OCI-LY7 (cell line): ENCODE measurements at regions not wholly inside any gene's neighbourhood (a gene's known extent, or its start where the extent isn't known, plus 50 kb on each side); places are given as distances from the start of the nearest gene placed in this dataset.

ENCODE experiments used
- BruUV-seq: library from RNA; stranded (reverse); fragments of 400-500 nt; replicated peaks from 2 replicates; lab custom pipeline; 2021; lab: Mats Ljungman, UMichigan
- CTCF ChIA-PET: fragments of 300-600 bp; sonication (Branson Sonifier 250); formaldehyde crosslinking; loops from one replicate; lab custom pipeline; 2022; ENCODE audit warnings: antibody characterized with exemption; ENCODE audit not compliant: unreplicated experiment; lab: Charles Lee
- POLR2A ChIA-PET: fragments of 300-600 bp; sonication (Branson Sonifier 250); formaldehyde crosslinking; loops from one replicate; lab custom pipeline; 2022; ENCODE audit warnings: antibody characterized with exemption; lab: Charles Lee
- DNase-seq: peaks from one replicate; pipeline ENCODE4 v3.0.0-alpha.2; 2015; ENCODE audit warnings: low spot score
- H2AFZ ChIP-seq: fragments of 200-600 bp; sonication (generic), shearing (Covaris generic); 2 replicates; pipeline ENCODE4 v1.6.1; 2014; ENCODE audit warnings: mild to moderate bottlenecking, antibody characterized with exemption, low read length, moderate library complexity
- H3K27ac ChIP-seq: fragments of 200-600 bp; sonication (generic); 2 replicates; pipeline ENCODE4 v1.5.1; 2014; ENCODE audit warnings: mixed run types, low read depth, mild to moderate bottlenecking, moderate library complexity, low read length, inconsistent platforms; ENCODE audit not compliant: poor library complexity, severe bottlenecking
- H3K36me3 ChIP-seq: fragments of 200-600 bp; sonication (generic); 2 replicates; pipeline ENCODE4 v1.6.1; 2014; ENCODE audit warnings: mild to moderate bottlenecking, antibody characterized with exemption, low read length, moderate library complexity, mixed read lengths; ENCODE audit not compliant: insufficient read depth
- H3K4me1 ChIP-seq: fragments of 200-600 bp; sonication (generic); 2 replicates; pipeline ENCODE4 v1.5.1; 2014; ENCODE audit warnings: mild to moderate bottlenecking, low read length; ENCODE audit not compliant: insufficient read depth, poor library complexity, severe bottlenecking
- H3K4me2 ChIP-seq: fragments of 200-600 bp; sonication (generic); 2 replicates; pipeline ENCODE4 v1.6.1; 2014; ENCODE audit warnings: mild to moderate bottlenecking, low read length
- H3K4me3 ChIP-seq: fragments of 200-600 bp; sonication (generic); 2 replicates; pipeline ENCODE4 v1.5.1; 2014; ENCODE audit warnings: mild to moderate bottlenecking, low read depth, low read length; ENCODE audit not compliant: poor library complexity, severe bottlenecking
- H3K79me2 ChIP-seq: fragments of 200-600 bp; sonication (generic); 2 replicates; pipeline ENCODE4 v1.6.1; 2016; ENCODE audit warnings: low read depth, mild to moderate bottlenecking, low read length, moderate library complexity, mixed read lengths; ENCODE audit not compliant: insufficient read depth
- H3K9me2 ChIP-seq: fragments of 200-600 bp; sonication (generic); 2 replicates; pipeline ENCODE4 v1.6.1; 2016; ENCODE audit warnings: mild to moderate bottlenecking, low read length, mixed read lengths; ENCODE audit not compliant: insufficient read depth
- H3K9me3 ChIP-seq: fragments of 200-600 bp; sonication (generic); 2 replicates; pipeline ENCODE4 v1.6.1; 2014; ENCODE audit warnings: mild to moderate bottlenecking, mixed run types, low read length, mixed read lengths
- H4K20me1 ChIP-seq: fragments of 200-600 bp; sonication (generic); 2 replicates; pipeline ENCODE4 v1.6.1; 2014; ENCODE audit warnings: mild to moderate bottlenecking, antibody characterized with exemption, low read length, moderate library complexity, mixed read lengths; ENCODE audit not compliant: insufficient read depth
- EZH2phosphoT487 ChIP-seq: fragments of 200-600 bp; sonication (generic); IDR thresholded peaks from 2 replicates; pipeline ENCODE4 v1.6.1; 2018; ENCODE audit warnings: low read depth, borderline replicate concordance, mild to moderate bottlenecking, mixed run types, antibody characterized with exemption, low read length, moderate library complexity, mixed read lengths
- intact Hi-C: fragments of 100-400 bp; cut with micrococcal nuclease; formaldehyde crosslinking; loops from one replicate; pipeline ENCODE4 v1.10.0; 2022; ENCODE audit not compliant: unreplicated experiment
- TF ChIP-seq, protein P1 (sequence below): fragments of 200-600 bp; sonication (generic); conservative IDR thresholded peaks from 2 replicates; pipeline ENCODE4 v1.5.1; 2014; ENCODE audit warnings: mild to moderate bottlenecking, antibody characterized with exemption, low read length, moderate library complexity, mixed read lengths

DNA sequence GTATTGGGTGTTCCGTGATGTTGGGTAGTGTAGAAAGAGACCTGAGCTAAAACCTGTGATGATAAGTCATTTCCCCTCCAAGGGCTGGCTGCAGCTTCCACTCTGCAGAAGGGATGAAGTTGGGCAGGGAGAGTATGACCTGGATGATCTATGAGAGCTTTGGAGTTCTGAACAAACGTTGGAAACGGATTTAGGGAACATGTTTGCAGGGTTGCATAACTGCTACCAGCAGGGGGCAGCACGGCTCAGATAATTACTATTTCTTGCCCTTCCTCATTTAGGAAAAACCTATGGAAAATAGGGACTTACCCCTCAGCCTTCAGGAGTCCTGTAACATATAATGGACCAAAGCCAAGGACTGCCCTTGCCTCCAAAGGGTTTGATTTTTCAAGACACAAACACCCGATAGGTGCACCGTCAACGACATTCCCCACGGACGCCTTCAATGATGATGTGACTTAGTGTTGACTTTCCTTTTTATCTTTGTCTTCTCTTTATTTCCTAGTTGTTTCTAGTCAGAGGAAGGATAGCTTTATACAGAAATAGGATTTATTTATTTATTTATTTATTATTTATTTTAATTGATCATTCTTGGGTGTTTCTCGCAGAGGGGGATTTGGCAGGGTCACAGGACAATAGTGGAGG is 164.9 kb upstream of the SASH1 start:
- intact Hi-C loops = loop anchor here (2.0 kb wide), 2 partner anchors 287 to 351 kb away; no protein-coding TSS in a partner anchor
- no peaks in the 10 kb centered on the region for H4K20me1 ChIP-seq
- H3K4me2 ChIP-seq = no peak overlapping the region
- H3K27ac ChIP-seq = no peak overlapping the region
- DNase-seq = peak; percentile 6
- BruUV-seq = no TSS peak
- H3K79me2 ChIP-seq = no peaks in the 10 kb centered on the region
- POLR2A ChIA-PET = interaction anchor here (0.5 to 0.6 kb wide), 2 partner anchors 83 to 293 kb away, joined by 3 read pairs; no protein-coding TSS in a partner anchor
- H3K9me2 ChIP-seq = no peaks in the 10 kb centered on the region
- no peak overlapping the region for H3K4me3 ChIP-seq
- no peaks in the 10 kb centered on the region for H3K4me1 ChIP-seq
- no peaks in the 10 kb centered on the region for H3K36me3 ChIP-seq
- CTCF ChIA-PET = interaction anchor here (0.5 kb wide), 1 partner anchor 88 kb away, joined by 5 read pairs; no protein-coding TSS in a partner anchor
- TF ChIP-seq, protein P1, sequence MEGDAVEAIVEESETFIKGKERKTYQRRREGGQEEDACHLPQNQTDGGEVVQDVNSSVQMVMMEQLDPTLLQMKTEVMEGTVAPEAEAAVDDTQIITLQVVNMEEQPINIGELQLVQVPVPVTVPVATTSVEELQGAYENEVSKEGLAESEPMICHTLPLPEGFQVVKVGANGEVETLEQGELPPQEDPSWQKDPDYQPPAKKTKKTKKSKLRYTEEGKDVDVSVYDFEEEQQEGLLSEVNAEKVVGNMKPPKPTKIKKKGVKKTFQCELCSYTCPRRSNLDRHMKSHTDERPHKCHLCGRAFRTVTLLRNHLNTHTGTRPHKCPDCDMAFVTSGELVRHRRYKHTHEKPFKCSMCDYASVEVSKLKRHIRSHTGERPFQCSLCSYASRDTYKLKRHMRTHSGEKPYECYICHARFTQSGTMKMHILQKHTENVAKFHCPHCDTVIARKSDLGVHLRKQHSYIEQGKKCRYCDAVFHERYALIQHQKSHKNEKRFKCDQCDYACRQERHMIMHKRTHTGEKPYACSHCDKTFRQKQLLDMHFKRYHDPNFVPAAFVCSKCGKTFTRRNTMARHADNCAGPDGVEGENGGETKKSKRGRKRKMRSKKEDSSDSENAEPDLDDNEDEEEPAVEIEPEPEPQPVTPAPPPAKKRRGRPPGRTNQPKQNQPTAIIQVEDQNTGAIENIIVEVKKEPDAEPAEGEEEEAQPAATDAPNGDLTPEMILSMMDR = peak; percentile 76
- TF ChIP-seq EZH2phosphoT487 = no peak
- H2AFZ ChIP-seq = no peak overlapping the region
- H3K9me3 ChIP-seq = no peaks in the 10 kb centered on the region

DNA sequence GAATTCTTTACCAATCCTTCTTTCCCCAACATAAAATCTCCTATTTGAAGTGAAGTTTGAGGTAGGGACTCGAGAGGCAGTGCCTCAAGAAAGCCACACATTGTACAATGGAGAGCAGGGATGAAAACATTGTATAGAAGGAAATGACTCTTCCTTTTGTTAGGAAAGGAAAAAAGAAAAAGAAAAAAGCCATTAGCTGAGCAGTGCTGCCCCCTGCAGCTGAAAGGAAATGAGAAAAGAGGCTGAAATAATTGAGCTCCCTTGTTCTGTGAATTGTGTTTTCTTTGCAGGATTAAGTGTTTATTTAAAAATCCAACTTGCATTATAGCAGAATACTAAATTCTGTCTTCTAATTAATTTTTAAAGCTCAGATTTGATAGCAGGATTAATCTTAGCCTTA is 162.9 kb upstream of the SASH1 start:
- CTCF ChIA-PET = no interaction called here
- no peaks in the 10 kb centered on the region for H3K79me2 ChIP-seq
- POLR2A ChIA-PET = no interaction called here
- intact Hi-C loops = no loop called here
- H3K4me1 ChIP-seq = no peaks in the 10 kb centered on the region
- H4K20me1 ChIP-seq = no peaks in the 10 kb centered on the region
- no peak overlapping the region for H2AFZ ChIP-seq
- H3K4me2 ChIP-seq = no peak overlapping the region
- H3K9me3 ChIP-seq = no peaks in the 10 kb centered on the region
- no peak overlapping the region for H3K4me3 ChIP-seq
- no peaks in the 10 kb centered on the region for H3K36me3 ChIP-seq
- TF ChIP-seq, protein P1 = peak; percentile 71
- no peak for TF ChIP-seq EZH2phosphoT487
- BruUV-seq = no TSS peak
- DNase-seq = no peak
- no peak overlapping the region for H3K27ac ChIP-seq
- H3K9me2 ChIP-seq = no peaks in the 10 kb centered on the region

DNA sequence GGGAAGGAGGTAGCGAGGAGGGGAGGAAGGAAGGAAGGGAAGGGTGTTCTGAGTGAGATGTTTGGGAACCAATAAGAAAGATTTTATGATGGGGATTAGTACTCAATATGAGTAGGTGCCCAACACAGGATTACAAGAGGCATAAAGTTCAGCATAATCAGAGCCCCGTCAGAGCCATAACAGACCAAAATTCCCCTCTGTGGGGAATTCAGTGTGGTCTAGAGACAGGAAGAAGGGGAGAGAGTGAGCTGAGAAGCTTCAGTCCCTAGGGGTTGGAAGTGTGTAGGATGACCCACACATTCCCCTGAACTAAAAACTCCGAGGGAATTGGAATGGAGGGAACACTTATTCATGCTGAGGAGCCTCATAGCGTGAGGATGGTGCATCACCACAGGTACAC is 160.3 kb upstream of the SASH1 start:
- BruUV-seq = no TSS peak
- POLR2A ChIA-PET = no interaction called here

More for the DNA sequence above, 160.3 kb upstream of the SASH1 start:
- Histone ChIP-seq H3K4me1 (no peaks in the 10 kb centered on the region), H3K9me3 (no peaks in the 10 kb centered on the region), H3K36me3 (no peaks in the 10 kb centered on the region), H3K79me2 (no peaks in the 10 kb centered on the region), H3K4me2 (no peak overlapping the region), H3K4me3 (no peak overlapping the region), H3K27ac (no peak overlapping the region), H3K9me2 (no peaks in the 10 kb centered on the region), H4K20me1 (no peaks in the 10 kb centered on the region), H2AFZ (no peak overlapping the region)
- intact Hi-C loops = no loop called here
- TF ChIP-seq, protein P1 = no peak
- TF ChIP-seq EZH2phosphoT487 = no peak
- no peak for DNase-seq
- CTCF ChIA-PET = no interaction called here
